WTC11 (cell line): ENCODE measurements at regions not wholly inside any gene's neighbourhood (a gene's known extent, or its start where the extent isn't known, plus 50 kb on each side); places are given as distances from the start of the nearest gene placed in this dataset.

Source experiments
- ATF3 ChIP-seq: sonication (generic); formaldehyde crosslinking; conservative IDR thresholded peaks from 2 replicates; pipeline ENCODE4 v1.8.1; 2022; ENCODE audit warnings: mild to moderate bottlenecking, missing genetic modification reagents
- E2F5 ChIP-seq: sonication (generic); formaldehyde crosslinking; IDR thresholded peaks from 2 replicates; pipeline ENCODE4 v1.8.1; 2022; ENCODE audit warnings: mild to moderate bottlenecking, moderate library complexity, missing genetic modification reagents
- ESRRA ChIP-seq: sonication (generic); formaldehyde crosslinking; IDR thresholded peaks from 2 replicates; pipeline ENCODE4 v1.8.1; 2022; ENCODE audit warnings: mild to moderate bottlenecking, missing genetic modification reagents, borderline replicate concordance
- FOXJ3 ChIP-seq: sonication (generic); formaldehyde crosslinking; IDR thresholded peaks from 2 replicates; pipeline ENCODE4 v1.9.0; 2021; ENCODE audit warnings: missing genetic modification reagents, mild to moderate bottlenecking, borderline replicate concordance
- IRF2 ChIP-seq: sonication (generic); formaldehyde crosslinking; IDR thresholded peaks from 2 replicates; pipeline ENCODE4 v1.8.0; 2022; ENCODE audit warnings: low read depth, missing genetic modification reagents, borderline replicate concordance
- NFYB ChIP-seq: sonication (generic); formaldehyde crosslinking; conservative IDR thresholded peaks from 2 replicates; pipeline ENCODE4 v1.8.0; 2022; ENCODE audit warnings: low read depth, missing genetic modification reagents
- TCF7 ChIP-seq: sonication (generic); formaldehyde crosslinking; IDR thresholded peaks from 2 replicates; pipeline ENCODE4 v1.8.0; 2022; ENCODE audit warnings: mild to moderate bottlenecking, low read depth, missing genetic modification reagents, moderate library complexity
- USF2 ChIP-seq: sonication (generic); formaldehyde crosslinking; IDR thresholded peaks from 2 replicates; pipeline ENCODE4 v1.8.1; 2023; ENCODE audit warnings: mild to moderate bottlenecking, missing genetic modification reagents, moderate library complexity
- TF ChIP-seq, protein P1 (sequence below): sonication (generic); formaldehyde crosslinking; IDR thresholded peaks from 2 replicates; pipeline ENCODE4 v1.8.0; 2022; ENCODE audit warnings: mild to moderate bottlenecking, missing genetic modification reagents
- TF ChIP-seq, protein P2 (sequence below): fragments of 200-600 bp; IDR thresholded peaks from 2 replicates; pipeline ENCODE4 v1.8.0; 2022; ENCODE audit warnings: antibody characterized with exemption
- TF ChIP-seq, protein P3 (sequence below): sonication (generic); formaldehyde crosslinking; IDR thresholded peaks from 2 replicates; pipeline ENCODE4 v1.8.0; 2022; ENCODE audit warnings: mild to moderate bottlenecking, missing genetic modification reagents

- TF ChIP-seq, protein P1, sequence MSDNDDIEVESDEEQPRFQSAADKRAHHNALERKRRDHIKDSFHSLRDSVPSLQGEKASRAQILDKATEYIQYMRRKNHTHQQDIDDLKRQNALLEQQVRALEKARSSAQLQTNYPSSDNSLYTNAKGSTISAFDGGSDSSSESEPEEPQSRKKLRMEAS: no peak
- TF ChIP-seq IRF2 (no peak), ATF3 (no peak), TCF7 (CRISPR knock-in tag) (no peak), FOXJ3 (CRISPR knock-in tag) (no peak), ESRRA (CRISPR knock-in tag) (no peak), NFYB (no peak), E2F5 (CRISPR knock-in tag) (no peak), USF2 (CRISPR knock-in tag) (no peak)
- TF ChIP-seq, protein P2, sequence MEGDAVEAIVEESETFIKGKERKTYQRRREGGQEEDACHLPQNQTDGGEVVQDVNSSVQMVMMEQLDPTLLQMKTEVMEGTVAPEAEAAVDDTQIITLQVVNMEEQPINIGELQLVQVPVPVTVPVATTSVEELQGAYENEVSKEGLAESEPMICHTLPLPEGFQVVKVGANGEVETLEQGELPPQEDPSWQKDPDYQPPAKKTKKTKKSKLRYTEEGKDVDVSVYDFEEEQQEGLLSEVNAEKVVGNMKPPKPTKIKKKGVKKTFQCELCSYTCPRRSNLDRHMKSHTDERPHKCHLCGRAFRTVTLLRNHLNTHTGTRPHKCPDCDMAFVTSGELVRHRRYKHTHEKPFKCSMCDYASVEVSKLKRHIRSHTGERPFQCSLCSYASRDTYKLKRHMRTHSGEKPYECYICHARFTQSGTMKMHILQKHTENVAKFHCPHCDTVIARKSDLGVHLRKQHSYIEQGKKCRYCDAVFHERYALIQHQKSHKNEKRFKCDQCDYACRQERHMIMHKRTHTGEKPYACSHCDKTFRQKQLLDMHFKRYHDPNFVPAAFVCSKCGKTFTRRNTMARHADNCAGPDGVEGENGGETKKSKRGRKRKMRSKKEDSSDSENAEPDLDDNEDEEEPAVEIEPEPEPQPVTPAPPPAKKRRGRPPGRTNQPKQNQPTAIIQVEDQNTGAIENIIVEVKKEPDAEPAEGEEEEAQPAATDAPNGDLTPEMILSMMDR: no peak
- TF ChIP-seq, protein P3, sequence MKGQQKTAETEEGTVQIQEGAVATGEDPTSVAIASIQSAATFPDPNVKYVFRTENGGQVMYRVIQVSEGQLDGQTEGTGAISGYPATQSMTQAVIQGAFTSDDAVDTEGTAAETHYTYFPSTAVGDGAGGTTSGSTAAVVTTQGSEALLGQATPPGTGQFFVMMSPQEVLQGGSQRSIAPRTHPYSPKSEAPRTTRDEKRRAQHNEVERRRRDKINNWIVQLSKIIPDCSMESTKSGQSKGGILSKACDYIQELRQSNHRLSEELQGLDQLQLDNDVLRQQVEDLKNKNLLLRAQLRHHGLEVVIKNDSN (CRISPR knock-in tag): no peak
Measured at GRCh38 chr2:44107086-44107740, 61.5 kb upstream of the PPM1B start.
